Endodermal cell (in vitro differentiated cells): ENCODE measurements at regions not wholly inside any gene's neighbourhood (a gene's known extent, or its start where the extent isn't known, plus 50 kb on each side); places are given as distances from the start of the nearest gene placed in this dataset.

Experiments used
- DNase-seq: peaks from one replicate; pipeline ENCODE4 v3.0.0-alpha.2; 2017
- H3K27ac ChIP-seq: 2 replicates; pipeline ENCODE4 v1.5.1; 2013; ENCODE audit warnings: mild to moderate bottlenecking, low read depth, low read length, moderate library complexity
- H3K27me3 ChIP-seq: 2 replicates; pipeline ENCODE4 v1.6.1; 2013; ENCODE audit warnings: mild to moderate bottlenecking, low read length, moderate library complexity; ENCODE audit not compliant: insufficient read depth, control insufficient read depth, poor library complexity, severe bottlenecking
- H3K36me3 ChIP-seq: 2 replicates; pipeline ENCODE4 v1.7.0; 2013; ENCODE audit warnings: mild to moderate bottlenecking, low read length, moderate library complexity; ENCODE audit not compliant: control insufficient read depth, insufficient read depth
- H3K4me1 ChIP-seq: one replicate; pipeline ENCODE4 v1.7.0; 2013; ENCODE audit warnings: low read length; ENCODE audit not compliant: control insufficient read depth, insufficient read depth
- H3K4me3 ChIP-seq: 2 replicates; pipeline ENCODE4 v1.5.1; 2013; ENCODE audit warnings: mild to moderate bottlenecking, low read length, moderate library complexity
- H3K9ac ChIP-seq: 2 replicates; pipeline ENCODE4 v1.6.1; 2013; ENCODE audit warnings: mild to moderate bottlenecking, low read length, moderate library complexity; ENCODE audit not compliant: poor library complexity, severe bottlenecking; ENCODE audit errors: extremely low read depth
- H3K9me3 ChIP-seq: 2 replicates; pipeline ENCODE4 v1.6.1; 2013; ENCODE audit warnings: mild to moderate bottlenecking, low read length, moderate library complexity; ENCODE audit not compliant: control insufficient read depth
- H3K27ac Mint-ChIP-seq: 2 replicates; pipeline ENCODE4 v1.8.0; 2020; ENCODE audit warnings: mixed read lengths
- H3K27me3 Mint-ChIP-seq: 2 replicates; pipeline ENCODE4 v1.8.0; 2021; ENCODE audit warnings: mild to moderate bottlenecking, mixed read lengths; ENCODE audit not compliant: insufficient read depth
- H3K36me3 Mint-ChIP-seq: 2 replicates; pipeline ENCODE4 v1.8.0; 2020; ENCODE audit warnings: low read depth, mixed read lengths
- H3K4me1 Mint-ChIP-seq: 2 replicates; pipeline ENCODE4 v1.8.0; 2020; ENCODE audit warnings: mixed read lengths
- H3K4me3 Mint-ChIP-seq: 2 replicates; pipeline ENCODE4 v1.8.0; 2020; ENCODE audit warnings: mild to moderate bottlenecking, moderate library complexity, mixed read lengths
- H3K9me3 Mint-ChIP-seq: 2 replicates; pipeline ENCODE4 v1.8.0; 2020; ENCODE audit warnings: mild to moderate bottlenecking, mixed read lengths
- CTCF ChIP-seq: fragments of 200-600 bp; sonication (generic); conservative IDR thresholded peaks from 2 replicates; pipeline ENCODE4 v1.5.0; 2021; ENCODE audit warnings: antibody characterized with exemption, mild to moderate bottlenecking
- WGBS, 2 experiments: methylation state at CpG; one replicate each; pipeline versions ENCODE4 v1.1.5 to v1.1.7; 2013; ENCODE audit warnings: missing lambda C conversion rate in 2 of 2, mixed read lengths in 1 of 2; ENCODE audit not compliant: insufficient coverage in 1 of 2, insufficient read length in 1 of 2; 5-methylcytosine and 5-hydroxymethylcytosine counted together

- Mint-ChIP-seq H3K4me1 (no peaks in the 10 kb centered on the region), H3K27ac (no peak overlapping the region), H3K9me3 (no peaks in the 10 kb centered on the region), H3K27me3 (no peaks in the 10 kb centered on the region), H3K4me3 (no peak overlapping the region), H3K36me3 (no peaks in the 10 kb centered on the region)
- Histone ChIP-seq H3K27me3 (no peaks in the 10 kb centered on the region), H3K9ac (no peak overlapping the region), H3K27ac (no peak overlapping the region), H3K36me3 (no peaks in the 10 kb centered on the region), H3K9me3 (no peaks in the 10 kb centered on the region), H3K4me1 (no peaks in the 10 kb centered on the region), H3K4me3 (no peak overlapping the region)
- TF ChIP-seq CTCF: no peak
- no peak for DNase-seq
- 95 to 96% methylated on average over 2 to 3 of the region's 3 CpGs for WGBS, 2 experiments
Measured at GRCh38 chr9:79073201-79073600, 498.6 kb upstream of the TLE4 start.

- Mint-ChIP-seq H3K27me3 (no peaks in the 10 kb centered on the region), H3K4me1 (no peaks in the 10 kb centered on the region), H3K36me3 (no peaks in the 10 kb centered on the region), H3K9me3 (peaks cover 6% of the 10 kb centered on the region), H3K4me3 (no peak overlapping the region), H3K27ac (no peak overlapping the region)
- Histone ChIP-seq H3K27ac (no peak overlapping the region), H3K4me3 (no peak overlapping the region), H3K9ac (no peak overlapping the region), H3K4me1 (no peaks in the 10 kb centered on the region), H3K36me3 (no peaks in the 10 kb centered on the region), H3K27me3 (no peaks in the 10 kb centered on the region), H3K9me3 (peaks cover 4% of the 10 kb centered on the region)
- TF ChIP-seq CTCF: no peak
- DNase-seq: no peak
- 67 to 74% methylated on average over 1 to 2 of the region's 2 CpGs for WGBS, 2 experiments
Measured at GRCh38 chr9:79080536-79080935, 491.2 kb upstream of the TLE4 start.

- H3K4me3 Mint-ChIP-seq: no peak overlapping the region
- Histone ChIP-seq H3K9me3 (peaks cover 4% of the 10 kb centered on the region), H3K27me3 (no peaks in the 10 kb centered on the region), H3K4me3 (no peak overlapping the region), H3K9ac (no peak overlapping the region), H3K36me3 (no peaks in the 10 kb centered on the region), H3K4me1 (no peaks in the 10 kb centered on the region), H3K27ac (no peak overlapping the region)
- no peaks in the 10 kb centered on the region for H3K27me3 Mint-ChIP-seq
- TF ChIP-seq CTCF: no peak
- H3K36me3 Mint-ChIP-seq: peaks cover 2% of the 10 kb centered on the region
- 93 to 100% methylated on average over 3 of the region's 3 CpGs for WGBS, 2 experiments
- H3K4me1 Mint-ChIP-seq: no peaks in the 10 kb centered on the region
- DNase-seq: no peak
- H3K27ac Mint-ChIP-seq: no peak overlapping the region
- peaks cover 16% of the 10 kb centered on the region for H3K9me3 Mint-ChIP-seq
Measured at GRCh38 chr9:79083621-79084020, 488.1 kb upstream of the TLE4 start.
